GM23338 (cell line): ENCODE measurements at regions not wholly inside any gene's neighbourhood (a gene's known extent, or its start where the extent isn't known, plus 50 kb on each side); places are given as distances from the start of the nearest gene placed in this dataset.

Experiments used
- ATAC-seq: fragments of 200-7000 bp; cut with Tn5 transposase; 3 replicates; pipeline ENCODE4 v1.9.1; 2020
- DNase-seq: peaks from one replicate; pipeline ENCODE4 v3.0.0-alpha.2; 2015; ENCODE audit warnings: low spot score
- H2AFZ ChIP-seq: fragments of 200-600 bp; sonication (generic); 2 replicates; pipeline ENCODE4 v1.8.0; 2016; ENCODE audit warnings: antibody characterized with exemption, mild to moderate bottlenecking, moderate library complexity
- H3F3A ChIP-seq: fragments of 200-600 bp; sonication (generic); replicated peaks from 2 replicates; pipeline ENCODE4 v1.8.0; 2017; ENCODE audit warnings: antibody characterized with exemption, mixed run types, low read depth
- H3K27ac ChIP-seq: fragments of 200-600 bp; sonication (generic); 2 replicates; pipeline ENCODE4 v1.6.1; 2016; ENCODE audit warnings: low read depth
- H3K27me3 ChIP-seq: fragments of 200-600 bp; sonication (generic); 2 replicates; pipeline ENCODE4 v1.8.0; 2016; ENCODE audit warnings: mild to moderate bottlenecking, mixed run types, moderate library complexity; ENCODE audit not compliant: insufficient read depth
- H3K36me3 ChIP-seq: fragments of 200-600 bp; sonication (generic); 2 replicates; pipeline ENCODE4 v1.8.0; 2016; ENCODE audit warnings: mild to moderate bottlenecking; ENCODE audit not compliant: insufficient read depth
- H3K4me1 ChIP-seq: fragments of 200-600 bp; sonication (generic); 2 replicates; pipeline ENCODE4 v1.8.0; 2016; ENCODE audit warnings: mild to moderate bottlenecking, moderate library complexity; ENCODE audit not compliant: insufficient read depth
- H3K4me2 ChIP-seq: fragments of 200-600 bp; sonication (generic); 2 replicates; pipeline ENCODE4 v1.7.1; 2017; ENCODE audit warnings: mixed run types
- H3K4me3 ChIP-seq: fragments of 200-600 bp; sonication (generic); 2 replicates; pipeline ENCODE4 v1.6.1; 2016; ENCODE audit warnings: mixed run types
- H3K79me2 ChIP-seq: fragments of 200-600 bp; sonication (generic); replicated peaks from 2 replicates; pipeline ENCODE4 v1.8.0; 2017; ENCODE audit warnings: mild to moderate bottlenecking; ENCODE audit not compliant: insufficient read depth
- H3K9me2 ChIP-seq: fragments of 200-600 bp; sonication (generic); 2 replicates; pipeline ENCODE4 v1.8.0; 2017; ENCODE audit not compliant: insufficient read depth
- H4K20me1 ChIP-seq: fragments of 200-600 bp; sonication (generic); replicated peaks from 2 replicates; pipeline ENCODE4 v1.8.0; 2017; ENCODE audit warnings: mild to moderate bottlenecking; ENCODE audit not compliant: insufficient read depth
- H3K27ac Mint-ChIP-seq: 2 replicates; pipeline ENCODE4 v1.8.0; 2020; ENCODE audit warnings: inconsistent platforms, mild to moderate bottlenecking, moderate library complexity, mixed read lengths
- H3K27me3 Mint-ChIP-seq: 3 replicates; pipeline ENCODE4 v1.8.0; 2022; ENCODE audit warnings: low read depth, mild to moderate bottlenecking, moderate library complexity, mixed read lengths, inconsistent platforms; ENCODE audit not compliant: insufficient read depth, poor library complexity
- H3K36me3 Mint-ChIP-seq: 3 replicates; pipeline ENCODE4 v1.8.0; 2021; ENCODE audit warnings: low read depth, mild to moderate bottlenecking, inconsistent platforms, moderate library complexity, mixed read lengths
- H3K4me1 Mint-ChIP-seq: 3 replicates; pipeline ENCODE4 v1.8.0; 2020; ENCODE audit warnings: mild to moderate bottlenecking, inconsistent platforms, mixed read lengths
- H3K4me3 Mint-ChIP-seq: 3 replicates; pipeline ENCODE4 v1.8.0; 2021; ENCODE audit warnings: moderate library complexity, mild to moderate bottlenecking, inconsistent platforms, mixed read lengths
- H3K9me3 Mint-ChIP-seq: 3 replicates; pipeline ENCODE4 v1.8.0; 2020; ENCODE audit warnings: moderate library complexity, mild to moderate bottlenecking, inconsistent platforms, mixed read lengths
- CREB1 ChIP-seq: fragments of 250-450 bp; sonication (Bioruptor Pico); IDR thresholded peaks from 2 replicates; pipeline ENCODE4 v1.5.0; 2020; ENCODE audit warnings: low read depth, mild to moderate bottlenecking, moderate library complexity
- EZH2 ChIP-seq: fragments of 200-600 bp; sonication (generic); IDR thresholded peaks from one replicate; pipeline ENCODE4 v1.8.0; 2017; ENCODE audit warnings: antibody characterized with exemption, mild to moderate bottlenecking, low read depth; ENCODE audit not compliant: unreplicated experiment
- EZH2phosphoT487 ChIP-seq: fragments of 200-600 bp; sonication (generic); IDR thresholded peaks from one replicate; pipeline ENCODE4 v1.8.1; 2018; ENCODE audit warnings: antibody characterized with exemption; ENCODE audit not compliant: unreplicated experiment
- JUNB ChIP-seq: IDR thresholded peaks from one replicate; pipeline ENCODE4 v1.6.1; 2016; ENCODE audit warnings: antibody characterized with exemption; ENCODE audit not compliant: unreplicated experiment
- POLR2AphosphoS5 ChIP-seq: IDR thresholded peaks from 2 replicates; pipeline ENCODE4 v1.6.1; 2016; ENCODE audit warnings: antibody characterized with exemption, low read depth
- STAT1 ChIP-seq: IDR thresholded peaks from one replicate; pipeline ENCODE4 v1.6.1; 2016; ENCODE audit warnings: antibody characterized with exemption; ENCODE audit not compliant: unreplicated experiment
- ZNF331 ChIP-seq: fragments of 250-450 bp; sonication (Bioruptor Pico); IDR thresholded peaks from 2 replicates; pipeline ENCODE4 v1.5.0; 2020; ENCODE audit warnings: low read depth, mild to moderate bottlenecking, moderate library complexity
- TF ChIP-seq, protein P1 (sequence below), 2 experiments: fragments of 200-600 bp in 1 of 2; sonication (generic) in 1 of 2; conservative IDR thresholded peaks; 2 replicates each; pipeline versions ENCODE4 v1.5.1 to v1.6.1; 2016 to 2017; ENCODE audit warnings: antibody characterized with exemption in 2 of 2, low read depth in 2 of 2, mild to moderate bottlenecking in 2 of 2, moderate library complexity in 1 of 2
- TF ChIP-seq, protein P2 (sequence below): IDR thresholded peaks from one replicate; pipeline ENCODE4 v1.6.1; 2018; ENCODE audit warnings: antibody characterized with exemption; ENCODE audit not compliant: unreplicated experiment

DNA sequence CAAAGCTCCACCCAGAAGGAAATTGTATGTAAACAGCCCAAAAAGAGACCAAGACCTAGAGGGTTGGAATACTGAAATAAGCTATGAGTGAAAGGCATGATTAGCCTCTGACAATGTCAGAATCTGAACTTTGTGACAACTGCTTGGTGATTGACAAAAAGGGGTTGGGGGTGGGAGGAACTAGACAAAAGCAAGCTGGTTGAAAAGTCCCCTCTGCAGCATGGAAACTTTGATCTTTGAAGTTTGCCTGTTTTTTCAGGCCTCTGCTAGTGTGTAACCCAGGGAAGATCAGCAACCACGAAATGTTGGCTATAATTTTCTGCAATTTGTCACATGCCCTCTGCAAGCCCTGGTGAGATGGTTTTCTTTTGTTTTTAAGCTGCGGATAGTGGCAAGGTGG lies 104.8 kb upstream of the SLC25A13 start (continued):
- TF ChIP-seq POLR2AphosphoS5 (no peak), STAT1 (no peak), ZNF331 (no peak), CREB1 (CRISPR knock-in tag) (no peak)
- TF ChIP-seq, protein P1, sequence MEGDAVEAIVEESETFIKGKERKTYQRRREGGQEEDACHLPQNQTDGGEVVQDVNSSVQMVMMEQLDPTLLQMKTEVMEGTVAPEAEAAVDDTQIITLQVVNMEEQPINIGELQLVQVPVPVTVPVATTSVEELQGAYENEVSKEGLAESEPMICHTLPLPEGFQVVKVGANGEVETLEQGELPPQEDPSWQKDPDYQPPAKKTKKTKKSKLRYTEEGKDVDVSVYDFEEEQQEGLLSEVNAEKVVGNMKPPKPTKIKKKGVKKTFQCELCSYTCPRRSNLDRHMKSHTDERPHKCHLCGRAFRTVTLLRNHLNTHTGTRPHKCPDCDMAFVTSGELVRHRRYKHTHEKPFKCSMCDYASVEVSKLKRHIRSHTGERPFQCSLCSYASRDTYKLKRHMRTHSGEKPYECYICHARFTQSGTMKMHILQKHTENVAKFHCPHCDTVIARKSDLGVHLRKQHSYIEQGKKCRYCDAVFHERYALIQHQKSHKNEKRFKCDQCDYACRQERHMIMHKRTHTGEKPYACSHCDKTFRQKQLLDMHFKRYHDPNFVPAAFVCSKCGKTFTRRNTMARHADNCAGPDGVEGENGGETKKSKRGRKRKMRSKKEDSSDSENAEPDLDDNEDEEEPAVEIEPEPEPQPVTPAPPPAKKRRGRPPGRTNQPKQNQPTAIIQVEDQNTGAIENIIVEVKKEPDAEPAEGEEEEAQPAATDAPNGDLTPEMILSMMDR (conservative IDR thresholded peaks at IDR 0.05; ENCODE audit: low read depth in 2 of 2): no peak
- TF ChIP-seq, protein P2, sequence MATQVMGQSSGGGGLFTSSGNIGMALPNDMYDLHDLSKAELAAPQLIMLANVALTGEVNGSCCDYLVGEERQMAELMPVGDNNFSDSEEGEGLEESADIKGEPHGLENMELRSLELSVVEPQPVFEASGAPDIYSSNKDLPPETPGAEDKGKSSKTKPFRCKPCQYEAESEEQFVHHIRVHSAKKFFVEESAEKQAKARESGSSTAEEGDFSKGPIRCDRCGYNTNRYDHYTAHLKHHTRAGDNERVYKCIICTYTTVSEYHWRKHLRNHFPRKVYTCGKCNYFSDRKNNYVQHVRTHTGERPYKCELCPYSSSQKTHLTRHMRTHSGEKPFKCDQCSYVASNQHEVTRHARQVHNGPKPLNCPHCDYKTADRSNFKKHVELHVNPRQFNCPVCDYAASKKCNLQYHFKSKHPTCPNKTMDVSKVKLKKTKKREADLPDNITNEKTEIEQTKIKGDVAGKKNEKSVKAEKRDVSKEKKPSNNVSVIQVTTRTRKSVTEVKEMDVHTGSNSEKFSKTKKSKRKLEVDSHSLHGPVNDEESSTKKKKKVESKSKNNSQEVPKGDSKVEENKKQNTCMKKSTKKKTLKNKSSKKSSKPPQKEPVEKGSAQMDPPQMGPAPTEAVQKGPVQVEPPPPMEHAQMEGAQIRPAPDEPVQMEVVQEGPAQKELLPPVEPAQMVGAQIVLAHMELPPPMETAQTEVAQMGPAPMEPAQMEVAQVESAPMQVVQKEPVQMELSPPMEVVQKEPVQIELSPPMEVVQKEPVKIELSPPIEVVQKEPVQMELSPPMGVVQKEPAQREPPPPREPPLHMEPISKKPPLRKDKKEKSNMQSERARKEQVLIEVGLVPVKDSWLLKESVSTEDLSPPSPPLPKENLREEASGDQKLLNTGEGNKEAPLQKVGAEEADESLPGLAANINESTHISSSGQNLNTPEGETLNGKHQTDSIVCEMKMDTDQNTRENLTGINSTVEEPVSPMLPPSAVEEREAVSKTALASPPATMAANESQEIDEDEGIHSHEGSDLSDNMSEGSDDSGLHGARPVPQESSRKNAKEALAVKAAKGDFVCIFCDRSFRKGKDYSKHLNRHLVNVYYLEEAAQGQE: no peak

DNA sequence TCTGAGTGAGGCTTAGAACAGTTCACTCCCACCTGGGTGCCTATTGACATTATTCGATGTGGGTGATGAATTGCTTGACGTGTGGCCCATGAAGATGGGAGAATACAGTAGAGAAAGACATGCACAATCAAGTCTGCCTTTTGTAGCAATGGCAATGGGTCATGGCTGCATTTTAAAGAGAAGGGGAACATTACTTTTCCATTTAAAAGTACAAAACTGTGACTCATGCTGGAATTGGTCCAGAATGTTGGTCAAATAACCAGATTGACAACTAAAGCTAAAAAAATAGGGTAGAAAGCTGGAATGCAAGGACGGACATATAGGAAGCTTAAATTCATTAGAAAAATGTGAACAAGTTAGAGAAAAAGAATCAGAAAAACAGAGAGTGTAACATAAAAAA lies 104.1 kb upstream of the SLC25A13 start:
- H3K27ac ChIP-seq: no peak overlapping the region
- H3K36me3 Mint-ChIP-seq: no peaks in the 10 kb centered on the region
- no peak overlapping the region for H3K4me2 ChIP-seq
- no peak for TF ChIP-seq JUNB
- ATAC-seq (no peak), DNase-seq (no peak)
- H3K27ac Mint-ChIP-seq: no peak overlapping the region
- H3F3A ChIP-seq: no peaks in the 10 kb centered on the region
- no peaks in the 10 kb centered on the region for H3K79me2 ChIP-seq
- H3K27me3 ChIP-seq: no peaks in the 10 kb centered on the region
- H3K36me3 ChIP-seq: no peaks in the 10 kb centered on the region
- no peaks in the 10 kb centered on the region for H3K9me2 ChIP-seq
- H3K9me3 Mint-ChIP-seq: no peaks in the 10 kb centered on the region
- no peak overlapping the region for H2AFZ ChIP-seq
- H3K4me1 Mint-ChIP-seq: peaks cover 3% of the 10 kb centered on the region; the same call in 1 of the 3 replicates
- no peaks in the 10 kb centered on the region for H3K27me3 Mint-ChIP-seq
- H4K20me1 ChIP-seq: no peaks in the 10 kb centered on the region
- no peak overlapping the region for H3K4me3 ChIP-seq
- H3K4me1 ChIP-seq: no peaks in the 10 kb centered on the region
- no peak overlapping the region for H3K4me3 Mint-ChIP-seq

DNA sequence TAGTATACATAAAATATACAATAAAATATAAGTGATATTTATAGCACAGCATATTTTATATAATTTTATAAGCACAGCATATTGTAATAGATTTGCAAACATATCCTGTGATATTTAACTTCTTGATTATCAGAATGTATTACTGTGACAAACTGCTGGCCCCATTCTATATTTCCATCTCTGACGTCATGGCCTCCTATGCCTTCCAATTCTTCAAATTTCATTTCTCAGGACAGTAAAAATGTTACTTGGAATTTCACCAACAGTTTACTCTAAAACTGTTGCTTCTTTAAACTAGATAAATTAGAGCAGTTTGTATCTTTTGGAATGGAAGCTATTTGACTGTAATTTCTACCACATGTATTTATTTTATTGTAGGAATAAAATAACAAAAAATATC lies 102.5 kb upstream of the SLC25A13 start:
- H3K9me3 Mint-ChIP-seq: no peaks in the 10 kb centered on the region
- H3K36me3 Mint-ChIP-seq: no peaks in the 10 kb centered on the region
- H3K4me1 ChIP-seq: no peaks in the 10 kb centered on the region
- DNase-seq: no peak
- no peaks in the 10 kb centered on the region for H3F3A ChIP-seq
- no peaks in the 10 kb centered on the region for H3K36me3 ChIP-seq
- H3K4me2 ChIP-seq: no peak overlapping the region
- no peaks in the 10 kb centered on the region for H3K27me3 Mint-ChIP-seq
- H3K4me3 ChIP-seq: no peak overlapping the region
- TF ChIP-seq EZH2 (no peak), ZNF331 (no peak), JUNB (no peak), EZH2phosphoT487 (no peak)
- TF ChIP-seq, protein P1 (conservative IDR thresholded peaks at IDR 0.05; ENCODE audit: low read depth in 2 of 2): no peak
- no peaks in the 10 kb centered on the region for H3K79me2 ChIP-seq
- no peak for ATAC-seq
- no peaks in the 10 kb centered on the region for H4K20me1 ChIP-seq
- H3K27ac Mint-ChIP-seq: no peak overlapping the region
- no peaks in the 10 kb centered on the region for H3K9me2 ChIP-seq
- no peak overlapping the region for H3K27ac ChIP-seq
- H3K27me3 ChIP-seq: no peaks in the 10 kb centered on the region
- no peak overlapping the region for H2AFZ ChIP-seq
- H3K4me3 Mint-ChIP-seq: no peak overlapping the region
- H3K4me1 Mint-ChIP-seq: peaks cover 3% of the 10 kb centered on the region; the same call in 1 of the 3 replicates
